Pancreas (tissue), 10 donors: ENCODE measurements at regions not wholly inside any gene's neighbourhood (a gene's known extent, or its start where the extent isn't known, plus 50 kb on each side); places are given as distances from the start of the nearest gene placed in this dataset.

ENCODE experiments used
- ATAC-seq, 4 donors: fragments of 200-7000 bp; cut with Tn5 transposase; one replicate each; pipeline versions ENCODE4 v1.8.0 to v1.9.1; 2020; ENCODE audit warnings: mild to moderate bottlenecking in 4 of 4, moderate library complexity in 4 of 4
- DNase-seq, 6 donors: peaks; one replicate each; pipeline ENCODE4 v3.0.0-alpha.2; 2020
- FAIRE-seq: peaks from 2 replicates; lab custom pipeline; 2012; peaks lifted over from hg19 to GRCh38; lab: Jason Lieb, UNC
- H3K27ac ChIP-seq, 4 donors: fragments of 200-600 bp; sonication (generic); 1 replicate in 3 of 4; 2 replicates in 1 of 4; pipeline versions ENCODE4 v1.5.0 to v1.8.0; 2020
- H3K27me3 ChIP-seq, 4 donors: fragments of 200-600 bp; one replicate each; pipeline ENCODE4 v1.8.0; 2021
- H3K36me3 ChIP-seq, 3 donors: fragments of 200-600 bp; sonication (generic) in 1 of 3; one replicate each; pipeline versions ENCODE4 v1.5.0 to v1.8.0; 2020 to 2021
- H3K4me1 ChIP-seq, 3 donors: fragments of 200-600 bp; one replicate each; pipeline ENCODE4 v1.8.0; 2021
- H3K4me3 ChIP-seq, 4 donors: fragments of 200-600 bp; sonication (generic) in 2 of 4; one replicate each; pipeline versions ENCODE4 v1.5.0 to v1.8.0; 2020 to 2021
- H3K9me3 ChIP-seq, 4 donors: fragments of 200-600 bp; one replicate each; pipeline ENCODE4 v1.8.0; 2021
- WGBS, 2 donors: extraction: QIAGEN DNeasy Blood & Tissue Kit; methylation state at CpG; one replicate each; pipeline ENCODE4 v1.1.7; 2013; 5-methylcytosine and 5-hydroxymethylcytosine counted together
- intact Hi-C, 3 donors: fragments of 100-400 bp; cut with DNase I; formaldehyde crosslinking; loops; one replicate each; pipeline versions ENCODE4 v1.11.1 to v1.14.2; 2022
- TF ChIP-seq, protein P1 (sequence below), 4 donors: fragments of 200-600 bp; sonication (generic) in 3 of 4; IDR thresholded peaks; one replicate each; pipeline versions ENCODE4 v1.5.0 to v1.8.0; 2021; ENCODE audit warnings: antibody characterized with exemption in 4 of 4
- donor health status: healthy with polysubstance abuse.
- donor health status: DM: no; HTN: no; CAD: no; lungs with moderate emphysema.
- donor health status: DM: no; HTN: no; CAD: no.
- donor health status: control.
- donor health status: control.
- donor health status: Bipolar disorder and iron deficiency.
- donor health status: DM: yes; HTN: yes; CAD: no.
- donor health status: DM: no; HTN: no; CAD: no.
- donor health status: DM: no; HTN: no; CAD: no.
- donor health status: DM: yes; HTN: yes; CAD: no.

GRCh38 chr13:111468037-111468959 is 147.9 kb downstream of the TEX29 start:
- Histone ChIP-seq H3K27ac (no peak overlapping the region), H3K4me3 (no peak overlapping the region), H3K9me3 (no peaks in the 10 kb centered on the region), H3K27me3 (peaks cover 0 to 8% (median 0%) of the 10 kb centered on the region in 4 donors), H3K4me1 (no peaks in the 10 kb centered on the region), H3K36me3 (no peaks in the 10 kb centered on the region)
- intact Hi-C loops: no loop called here
- peak in 2 of 6 donors; percentile 3 to 43 for DNase-seq
- WGBS, 2 donors: 70 to 82% methylated on average over 23 of the region's 23 CpGs
- TF ChIP-seq, protein P1, sequence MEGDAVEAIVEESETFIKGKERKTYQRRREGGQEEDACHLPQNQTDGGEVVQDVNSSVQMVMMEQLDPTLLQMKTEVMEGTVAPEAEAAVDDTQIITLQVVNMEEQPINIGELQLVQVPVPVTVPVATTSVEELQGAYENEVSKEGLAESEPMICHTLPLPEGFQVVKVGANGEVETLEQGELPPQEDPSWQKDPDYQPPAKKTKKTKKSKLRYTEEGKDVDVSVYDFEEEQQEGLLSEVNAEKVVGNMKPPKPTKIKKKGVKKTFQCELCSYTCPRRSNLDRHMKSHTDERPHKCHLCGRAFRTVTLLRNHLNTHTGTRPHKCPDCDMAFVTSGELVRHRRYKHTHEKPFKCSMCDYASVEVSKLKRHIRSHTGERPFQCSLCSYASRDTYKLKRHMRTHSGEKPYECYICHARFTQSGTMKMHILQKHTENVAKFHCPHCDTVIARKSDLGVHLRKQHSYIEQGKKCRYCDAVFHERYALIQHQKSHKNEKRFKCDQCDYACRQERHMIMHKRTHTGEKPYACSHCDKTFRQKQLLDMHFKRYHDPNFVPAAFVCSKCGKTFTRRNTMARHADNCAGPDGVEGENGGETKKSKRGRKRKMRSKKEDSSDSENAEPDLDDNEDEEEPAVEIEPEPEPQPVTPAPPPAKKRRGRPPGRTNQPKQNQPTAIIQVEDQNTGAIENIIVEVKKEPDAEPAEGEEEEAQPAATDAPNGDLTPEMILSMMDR (IDR thresholded peaks at IDR 0.05): no peak
- ATAC-seq: no peak
- no peak for FAIRE-seq

DNA sequence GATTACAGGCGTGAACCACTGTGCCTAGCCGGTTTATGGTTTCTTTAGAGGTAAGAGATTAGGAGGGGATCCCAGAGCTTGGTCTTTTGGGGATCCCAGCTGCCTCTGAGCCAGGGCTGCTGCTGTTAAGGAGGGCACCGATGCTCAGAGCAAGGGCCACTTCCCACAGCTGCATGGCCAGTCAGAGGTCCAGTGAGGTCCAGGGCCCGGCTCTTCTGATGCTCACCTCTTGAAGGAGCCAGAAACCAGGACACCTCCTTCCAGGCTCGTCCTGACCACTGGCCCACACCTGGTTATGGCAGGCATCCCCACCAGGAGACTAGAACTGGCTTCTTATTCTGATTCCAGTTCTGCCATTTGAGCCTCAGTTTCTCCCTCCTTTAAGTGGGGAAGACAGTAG is 149.0 kb downstream of the TEX29 start:
- Histone ChIP-seq H3K9me3 (no peaks in the 10 kb centered on the region), H3K4me1 (no peaks in the 10 kb centered on the region), H3K4me3 (no peak overlapping the region), H3K27ac (no peak overlapping the region), H3K27me3 (peaks cover 0 to 8% (median 0%) of the 10 kb centered on the region in 4 donors), H3K36me3 (no peaks in the 10 kb centered on the region)
- intact Hi-C loops: no loop called here
- DNase-seq (no peak), FAIRE-seq (no peak), ATAC-seq (no peak)
- TF ChIP-seq, protein P1 (IDR thresholded peaks at IDR 0.05): no peak
- 76 to 84% methylated on average over 5 of the region's 5 CpGs for WGBS, 2 donors

- DNase-seq (peak in 2 of 6 donors; percentile 5 to 51), ATAC-seq (no peak), FAIRE-seq (no peak)
- 58 to 62% methylated on average over 20 of the region's 20 CpGs for WGBS, 2 donors
- intact Hi-C loops: loop anchor here in 2 of 3 donors (5.0 to 10.0 kb wide), 2 partner anchors 972 to 1145 kb away; no protein-coding TSS in a partner anchor
- H3K9me3 ChIP-seq: no peaks in the 10 kb centered on the region
- no peak overlapping the region for H3K27ac ChIP-seq
- H3K4me3 ChIP-seq: no peak overlapping the region
- H3K27me3 ChIP-seq: peaks cover 0 to 8% (median 0%) of the 10 kb centered on the region in 4 donors
- H3K4me1 ChIP-seq: no peaks in the 10 kb centered on the region
- H3K36me3 ChIP-seq: no peaks in the 10 kb centered on the region
- TF ChIP-seq, protein P1 (IDR thresholded peaks at IDR 0.05): no peak
Measured at GRCh38 chr13:111469916-111470506, 149.6 kb downstream of the TEX29 start.

DNA sequence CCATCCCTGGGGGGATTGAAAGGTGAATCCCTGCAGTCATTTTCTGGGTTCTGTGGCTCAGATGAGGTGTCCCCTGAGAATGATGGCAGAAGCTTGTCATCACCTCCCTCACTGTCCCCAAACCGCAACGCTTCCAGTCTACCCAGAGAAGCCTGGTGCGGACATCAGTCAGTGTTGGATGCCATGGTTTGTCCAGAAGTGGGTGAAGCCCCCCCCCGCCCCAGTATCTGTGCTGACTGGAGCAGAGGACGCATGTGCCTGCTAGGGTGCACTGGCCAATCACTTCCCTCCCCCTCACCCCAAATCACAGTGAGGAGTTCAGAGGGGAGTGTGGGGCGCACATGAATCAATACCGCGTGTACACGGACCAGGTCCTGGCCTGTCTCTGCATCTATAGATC is 150.5 kb downstream of the TEX29 start:
- H3K36me3 ChIP-seq: no peaks in the 10 kb centered on the region
- H3K27me3 ChIP-seq: peaks cover 0 to 5% (median 0%) of the 10 kb centered on the region in 4 donors
- no peaks in the 10 kb centered on the region for H3K4me1 ChIP-seq
- H3K27ac ChIP-seq: no peak overlapping the region
- WGBS, 2 donors: 68 to 89% methylated on average over 9 of the region's 9 CpGs
- TF ChIP-seq, protein P1 (IDR thresholded peaks at IDR 0.05): no peak
- H3K9me3 ChIP-seq: no peaks in the 10 kb centered on the region
- ATAC-seq: no peak
- no peak overlapping the region for H3K4me3 ChIP-seq
- no peak for DNase-seq
- intact Hi-C loops: loop anchor here in 2 of 3 donors (5.0 to 10.0 kb wide), 2 partner anchors 971 to 1144 kb away; no protein-coding TSS in a partner anchor
- no peak for FAIRE-seq
